ENCODE measurements at regions not wholly inside any gene's neighbourhood (a gene's known extent, or its start where the extent isn't known, plus 50 kb on each side); places are given as distances from the start of the nearest gene placed in this dataset.

DNA sequence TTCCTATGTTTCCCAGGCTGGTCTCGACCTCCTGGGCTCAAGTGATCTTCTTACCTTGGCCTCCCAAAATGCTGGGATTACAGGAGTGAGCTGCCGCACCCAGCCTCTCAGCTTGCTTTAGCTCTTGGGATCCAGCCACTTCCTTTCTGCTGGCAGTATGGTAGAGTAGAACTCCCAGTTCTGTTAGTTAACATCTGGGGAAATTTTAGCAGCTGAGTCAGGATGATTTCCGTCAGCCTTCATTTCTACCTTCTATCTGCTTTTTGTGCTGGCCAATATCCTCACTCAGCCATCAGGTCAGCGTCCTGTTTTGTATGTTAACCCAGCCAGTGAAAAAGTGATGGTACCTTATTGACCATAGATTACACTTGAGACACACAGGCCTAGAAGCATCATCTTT lies 59.3 kb upstream of the GPC4 start:
- H3K4me2 ChIP-seq = no peak overlapping the region
- DNase-seq (ENCODE audit: low read depth in 1 of 2, low spot score in 1 of 2) = no peak
- no peaks in the 10 kb centered on the region for H3K4me1 ChIP-seq
- H3K4me3 ChIP-seq = no peak overlapping the region
- ATAC-seq = no peak
- peak; percentile 28 for FAIRE-seq
- CTCF ChIA-PET = no interaction called here
- 35% methylated on average over 4 of the region's 4 CpGs for WGBS (ENCODE audit: missing lambda C conversion rate)
- no peak overlapping the region for H3K27ac ChIP-seq
- no peak for TF ChIP-seq CHD2 (IDR thresholded peaks at IDR 0.05; ENCODE audit: low read length, partially characterized antibody)
- no peak for TF ChIP-seq POLR2AphosphoS2 (conservative IDR thresholded peaks at IDR 0.05; ENCODE audit: low read length)
- no peak for TF ChIP-seq RCOR1 (IDR thresholded peaks at IDR 0.05; ENCODE audit: low read depth, low read length)
- no peak for TF ChIP-seq RARB (CRISPR knock-in tag; IDR thresholded peaks at IDR 0.05)
- TF ChIP-seq RAD21 (conservative IDR thresholded peaks at IDR 0.05 in 1 of 2, IDR thresholded peaks at IDR 0.05 in 1 of 2) = no peak
- TF ChIP-seq HOXA7 (CRISPR knock-in tag; IDR thresholded peaks at IDR 0.05) = no peak
- TF ChIP-seq SMC3 (IDR thresholded peaks at IDR 0.05) = no peak
- TF ChIP-seq, protein P1, sequence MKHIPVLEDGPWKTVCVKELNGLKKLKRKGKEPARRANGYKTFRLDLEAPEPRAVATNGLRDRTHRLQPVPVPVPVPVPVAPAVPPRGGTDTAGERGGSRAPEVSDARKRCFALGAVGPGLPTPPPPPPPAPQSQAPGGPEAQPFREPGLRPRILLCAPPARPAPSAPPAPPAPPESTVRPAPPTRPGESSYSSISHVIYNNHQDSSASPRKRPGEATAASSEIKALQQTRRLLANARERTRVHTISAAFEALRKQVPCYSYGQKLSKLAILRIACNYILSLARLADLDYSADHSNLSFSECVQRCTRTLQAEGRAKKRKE (CRISPR knock-in tag; IDR thresholded peaks at IDR 0.05; ENCODE audit: low read depth) = no peak
- no peak for TF ChIP-seq RNF2 (IDR thresholded peaks at IDR 0.05; ENCODE audit: borderline replicate concordance, low read depth)
- TF ChIP-seq, protein P2, sequence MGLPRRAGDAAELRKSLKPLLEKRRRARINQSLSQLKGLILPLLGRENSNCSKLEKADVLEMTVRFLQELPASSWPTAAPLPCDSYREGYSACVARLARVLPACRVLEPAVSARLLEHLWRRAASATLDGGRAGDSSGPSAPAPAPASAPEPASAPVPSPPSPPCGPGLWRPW (IDR thresholded peaks at IDR 0.05) = no peak
- no peak for TF ChIP-seq KDM1A (IDR thresholded peaks at IDR 0.05; ENCODE audit: low read depth)
- TF ChIP-seq, protein P3, sequence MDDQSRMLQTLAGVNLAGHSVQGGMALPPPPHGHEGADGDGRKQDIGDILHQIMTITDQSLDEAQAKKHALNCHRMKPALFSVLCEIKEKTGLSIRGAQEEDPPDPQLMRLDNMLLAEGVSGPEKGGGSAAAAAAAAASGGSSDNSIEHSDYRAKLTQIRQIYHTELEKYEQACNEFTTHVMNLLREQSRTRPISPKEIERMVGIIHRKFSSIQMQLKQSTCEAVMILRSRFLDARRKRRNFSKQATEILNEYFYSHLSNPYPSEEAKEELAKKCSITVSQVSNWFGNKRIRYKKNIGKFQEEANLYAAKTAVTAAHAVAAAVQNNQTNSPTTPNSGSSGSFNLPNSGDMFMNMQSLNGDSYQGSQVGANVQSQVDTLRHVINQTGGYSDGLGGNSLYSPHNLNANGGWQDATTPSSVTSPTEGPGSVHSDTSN (IDR thresholded peaks at IDR 0.05) = no peak
- no peak for TF ChIP-seq RFX5 (IDR thresholded peaks at IDR 0.05)
- no peak for TF ChIP-seq EP300 (IDR thresholded peaks at IDR 0.05)
- TF ChIP-seq, protein P4, sequence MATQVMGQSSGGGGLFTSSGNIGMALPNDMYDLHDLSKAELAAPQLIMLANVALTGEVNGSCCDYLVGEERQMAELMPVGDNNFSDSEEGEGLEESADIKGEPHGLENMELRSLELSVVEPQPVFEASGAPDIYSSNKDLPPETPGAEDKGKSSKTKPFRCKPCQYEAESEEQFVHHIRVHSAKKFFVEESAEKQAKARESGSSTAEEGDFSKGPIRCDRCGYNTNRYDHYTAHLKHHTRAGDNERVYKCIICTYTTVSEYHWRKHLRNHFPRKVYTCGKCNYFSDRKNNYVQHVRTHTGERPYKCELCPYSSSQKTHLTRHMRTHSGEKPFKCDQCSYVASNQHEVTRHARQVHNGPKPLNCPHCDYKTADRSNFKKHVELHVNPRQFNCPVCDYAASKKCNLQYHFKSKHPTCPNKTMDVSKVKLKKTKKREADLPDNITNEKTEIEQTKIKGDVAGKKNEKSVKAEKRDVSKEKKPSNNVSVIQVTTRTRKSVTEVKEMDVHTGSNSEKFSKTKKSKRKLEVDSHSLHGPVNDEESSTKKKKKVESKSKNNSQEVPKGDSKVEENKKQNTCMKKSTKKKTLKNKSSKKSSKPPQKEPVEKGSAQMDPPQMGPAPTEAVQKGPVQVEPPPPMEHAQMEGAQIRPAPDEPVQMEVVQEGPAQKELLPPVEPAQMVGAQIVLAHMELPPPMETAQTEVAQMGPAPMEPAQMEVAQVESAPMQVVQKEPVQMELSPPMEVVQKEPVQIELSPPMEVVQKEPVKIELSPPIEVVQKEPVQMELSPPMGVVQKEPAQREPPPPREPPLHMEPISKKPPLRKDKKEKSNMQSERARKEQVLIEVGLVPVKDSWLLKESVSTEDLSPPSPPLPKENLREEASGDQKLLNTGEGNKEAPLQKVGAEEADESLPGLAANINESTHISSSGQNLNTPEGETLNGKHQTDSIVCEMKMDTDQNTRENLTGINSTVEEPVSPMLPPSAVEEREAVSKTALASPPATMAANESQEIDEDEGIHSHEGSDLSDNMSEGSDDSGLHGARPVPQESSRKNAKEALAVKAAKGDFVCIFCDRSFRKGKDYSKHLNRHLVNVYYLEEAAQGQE (IDR thresholded peaks at IDR 0.05) = no peak
- TF ChIP-seq ZSCAN20 (CRISPR knock-in tag; IDR thresholded peaks at IDR 0.05) = no peak
- no peaks in the 10 kb centered on the region for H3K9me3 ChIP-seq
- POLR2A ChIA-PET = no interaction called here

DNA sequence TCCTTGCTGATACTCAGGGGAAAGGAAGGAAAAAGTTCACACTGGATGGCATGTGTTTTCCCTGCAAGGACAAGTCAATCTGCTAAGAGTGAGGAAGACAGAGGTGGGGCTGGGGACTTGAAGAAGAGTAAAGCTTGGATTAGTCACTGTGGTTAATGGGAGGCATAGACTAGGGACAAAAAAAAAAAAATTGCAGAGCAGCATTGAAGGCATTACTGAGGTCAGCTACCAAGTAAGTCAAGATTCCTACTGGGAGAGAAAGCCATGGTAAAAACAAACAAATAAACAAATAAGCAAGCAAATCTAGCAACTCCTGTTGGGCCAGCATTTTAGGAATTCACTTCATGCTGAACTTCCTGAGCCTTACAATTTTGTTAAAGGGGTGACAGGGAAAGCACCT lies 58.2 kb upstream of the GPC4 start:
- Histone ChIP-seq H3K4me2 (no peak overlapping the region), H3K4me1 (no peaks in the 10 kb centered on the region), H3K4me3 (no peak overlapping the region), H3K9me3 (no peaks in the 10 kb centered on the region), H3K27ac (no peak overlapping the region)
- TF ChIP-seq FOXS1 (CRISPR knock-in tag; IDR thresholded peaks at IDR 0.05) = no peak
- DNase-seq (ENCODE audit: low read depth in 1 of 2, low spot score in 1 of 2) (no peak), ATAC-seq (no peak), FAIRE-seq (no peak)
- CTCF ChIA-PET = interaction anchor here (1.0 kb wide), 1 partner anchor 14 kb away, joined by 3 read pairs; no protein-coding TSS in a partner anchor
- POLR2A ChIA-PET = no interaction called here

DNA sequence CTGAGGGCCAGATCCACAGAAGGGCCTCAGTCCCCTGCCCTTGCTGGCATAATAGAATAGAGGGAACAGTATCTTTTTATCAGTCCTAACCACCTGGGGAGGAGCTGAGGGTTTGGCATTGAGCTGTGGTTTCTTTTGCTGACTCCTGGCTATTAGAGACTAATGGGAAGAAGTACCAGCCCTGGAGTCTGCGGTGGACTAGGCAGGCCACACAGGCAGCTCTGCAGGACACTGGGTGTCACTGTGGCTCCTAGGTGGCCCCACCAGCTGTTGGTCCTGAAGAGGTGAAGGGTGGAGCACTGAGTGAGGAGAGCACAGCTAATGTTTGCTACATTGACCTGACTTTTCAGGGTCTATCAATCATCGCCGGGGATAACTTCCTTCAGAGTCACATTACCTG lies 52.8 kb upstream of the GPC4 start:
- Histone ChIP-seq H3K9me3 (no peaks in the 10 kb centered on the region), H3K4me2 (no peak overlapping the region), H3K4me3 (no peak overlapping the region), H3K27ac (no peak overlapping the region), H3K4me1 (no peaks in the 10 kb centered on the region)
- ATAC-seq (no peak), FAIRE-seq (no peak), DNase-seq (ENCODE audit: low read depth in 1 of 2, low spot score in 1 of 2) (no peak)
- 4% methylated on average over 2 of the region's 3 CpGs for WGBS (ENCODE audit: missing lambda C conversion rate)
- ChIA-PET POLR2A (no interaction called here), CTCF (no interaction called here)
- no peak for TF ChIP-seq NFE2L2 (conservative IDR thresholded peaks at IDR 0.05; ENCODE audit: low read length)
- TF ChIP-seq TFCP2L1 (CRISPR knock-in tag; IDR thresholded peaks at IDR 0.05) = no peak
- TF ChIP-seq MAZ (IDR thresholded peaks at IDR 0.05; ENCODE audit: borderline replicate concordance, low read depth, low read length) = no peak
- no peak for TF ChIP-seq FOSL2 (IDR thresholded peaks at IDR 0.05)
- no peak for TF ChIP-seq FOSL2 (CRISPR knock-in tag; IDR thresholded peaks at IDR 0.05)
- TF ChIP-seq EP300 (IDR thresholded peaks at IDR 0.05) = no peak
- no peak for TF ChIP-seq POLR2A (IDR thresholded peaks at IDR 0.05; ENCODE audit: low read length)
- no peak for TF ChIP-seq KDM5A (IDR thresholded peaks at IDR 0.05)
- no peak for TF ChIP-seq RARB (CRISPR knock-in tag; IDR thresholded peaks at IDR 0.05)
